ENCODE measurements at regions not wholly inside any gene's neighbourhood (a gene's known extent, or its start where the extent isn't known, plus 50 kb on each side); places are given as distances from the start of the nearest gene placed in this dataset.

- no peak for DNase-seq (ENCODE audit: low read depth)
- no peak for TF ChIP-seq CTCF (IDR thresholded peaks at IDR 0.05; ENCODE audit: control insufficient read depth, insufficient read depth, low read depth, low read length, missing control alignments)
Observed at GRCh38 chr5:118043531-118043930, 944.8 kb downstream of the DTWD2 start.

GRCh38 chr5:118042076-118042475 is 946.3 kb downstream of the DTWD2 start:
- DNase-seq (ENCODE audit: low read depth), result no peak
- no peak for TF ChIP-seq CTCF (IDR thresholded peaks at IDR 0.05; ENCODE audit: control insufficient read depth, insufficient read depth, low read depth, low read length, missing control alignments)
- H3K4me3 ChIP-seq (ENCODE audit: control insufficient read depth, low read depth, low read length), result no peak overlapping the region

More at GRCh38 chr5:118043531-118043930, 944.8 kb downstream of the DTWD2 start:
- H3K4me3 ChIP-seq (ENCODE audit: control insufficient read depth, low read depth, low read length), result no peak overlapping the region

- no peak for TF ChIP-seq CTCF (IDR thresholded peaks at IDR 0.05; ENCODE audit: control insufficient read depth, insufficient read depth, low read depth, low read length, missing control alignments)
- no peak overlapping the region for H3K4me3 ChIP-seq (ENCODE audit: control insufficient read depth, low read depth, low read length)
- DNase-seq (ENCODE audit: low read depth), result no peak
Observed at GRCh38 chr5:118040496-118040895, 947.9 kb downstream of the DTWD2 start.

GRCh38 chr5:118033686-118034338 is 954.5 kb downstream of the DTWD2 start:
- no peak overlapping the region for H3K4me3 ChIP-seq (ENCODE audit: control insufficient read depth, low read depth, low read length)

GRCh38 chr5:118029807-118030206 is 958.5 kb downstream of the DTWD2 start:
- H3K4me3 ChIP-seq (ENCODE audit: control insufficient read depth, low read depth, low read length), result no peak overlapping the region
- no peak for TF ChIP-seq CTCF (IDR thresholded peaks at IDR 0.05; ENCODE audit: control insufficient read depth, insufficient read depth, low read depth, low read length, missing control alignments)
- no peak for DNase-seq (ENCODE audit: low read depth)

More at GRCh38 chr5:118033686-118034338, 954.5 kb downstream of the DTWD2 start:
- DNase-seq (ENCODE audit: low read depth), result no peak
- TF ChIP-seq CTCF (IDR thresholded peaks at IDR 0.05; ENCODE audit: control insufficient read depth, insufficient read depth, low read depth, low read length, missing control alignments), result no peak

- H3K4me3 ChIP-seq (ENCODE audit: control insufficient read depth, low read depth, low read length), result no peak overlapping the region
- no peak for TF ChIP-seq CTCF (IDR thresholded peaks at IDR 0.05; ENCODE audit: control insufficient read depth, insufficient read depth, low read depth, low read length, missing control alignments)
- no peak for DNase-seq (ENCODE audit: low read depth)
Observed at GRCh38 chr5:118022062-118022461, 966.3 kb downstream of the DTWD2 start.
